Astrocyte (in vitro differentiated cells and primary cell): ENCODE measurements at regions not wholly inside any gene's neighbourhood (a gene's known extent, or its start where the extent isn't known, plus 50 kb on each side); places are given as distances from the start of the nearest gene placed in this dataset.
"Not testable (repeated sequence)": the region's sequence is repeated elsewhere in the genome, so short reads cannot be mapped to it uniquely, and the experiment has no call there.

Experiments
- DNase-seq: peaks from one replicate; pipeline ENCODE4 v3.0.0-alpha.2; 2010; ENCODE audit warnings: low read depth
- FAIRE-seq: peaks from 2 replicates; lab custom pipeline; 2011; peaks lifted over from hg19 to GRCh38; lab: Jason Lieb, UNC
- H2AFZ ChIP-seq: 2 replicates; pipeline ENCODE4 v1.6.0; 2012; ENCODE audit warnings: low read depth, low read length, inconsistent platforms
- H3K27ac ChIP-seq: 2 replicates; pipeline ENCODE4 v1.5.1; 2011; ENCODE audit warnings: low read depth, low read length, inconsistent platforms
- H3K27me3 ChIP-seq: 2 replicates; pipeline ENCODE4 v1.6.0; 2011; ENCODE audit warnings: low read length, inconsistent platforms; ENCODE audit not compliant: insufficient read depth
- H3K36me3 ChIP-seq: 2 replicates; pipeline ENCODE4 v1.5.1; 2011; ENCODE audit warnings: low read length, inconsistent platforms; ENCODE audit not compliant: insufficient read depth
- H3K4me1 ChIP-seq: 2 replicates; pipeline ENCODE4 v1.5.1; 2011; ENCODE audit warnings: low read length, inconsistent platforms; ENCODE audit not compliant: insufficient read depth
- H3K4me2 ChIP-seq: 2 replicates; pipeline ENCODE4 v1.6.0; 2012; ENCODE audit warnings: low read length, inconsistent platforms
- H3K4me3 ChIP-seq: 2 replicates; pipeline ENCODE4 v1.5.1; 2011; ENCODE audit warnings: low read depth, mild to moderate bottlenecking, low read length, inconsistent platforms; ENCODE audit not compliant: insufficient read depth
- H3K79me2 ChIP-seq: 2 replicates; pipeline ENCODE4 v1.6.0; 2012; ENCODE audit warnings: mild to moderate bottlenecking, low read length, inconsistent platforms; ENCODE audit not compliant: insufficient read depth
- H3K9ac ChIP-seq: 2 replicates; pipeline ENCODE4 v1.6.0; 2012; ENCODE audit warnings: mild to moderate bottlenecking, low read length, inconsistent platforms
- H3K9me3 ChIP-seq: 2 replicates; pipeline ENCODE4 v1.5.1; 2012; ENCODE audit warnings: low read depth, mild to moderate bottlenecking, low read length, inconsistent platforms; ENCODE audit not compliant: insufficient read depth
- H4K20me1 ChIP-seq: 2 replicates; pipeline ENCODE4 v1.6.0; 2012; ENCODE audit warnings: low read length, inconsistent platforms; ENCODE audit not compliant: insufficient read depth
- H3K27ac Mint-ChIP-seq: one replicate; pipeline ENCODE4 v1.8.0; 2021; ENCODE audit warnings: mild to moderate bottlenecking, mixed read lengths; ENCODE audit not compliant: unreplicated experiment
- H3K27me3 Mint-ChIP-seq: one replicate; pipeline ENCODE4 v1.8.0; 2021; ENCODE audit warnings: low read depth, mixed read lengths; ENCODE audit not compliant: unreplicated experiment
- H3K36me3 Mint-ChIP-seq: one replicate; pipeline ENCODE4 v1.8.0; 2021; ENCODE audit warnings: low read depth, mixed read lengths; ENCODE audit not compliant: unreplicated experiment
- H3K4me1 Mint-ChIP-seq: one replicate; pipeline ENCODE4 v1.8.0; 2021; ENCODE audit warnings: low read depth, mixed read lengths; ENCODE audit not compliant: unreplicated experiment
- H3K4me3 Mint-ChIP-seq: one replicate; pipeline ENCODE4 v1.8.0; 2021; ENCODE audit warnings: mild to moderate bottlenecking, moderate library complexity, mixed read lengths; ENCODE audit not compliant: unreplicated experiment
- H3K9me3 Mint-ChIP-seq: one replicate; pipeline ENCODE4 v1.8.0; 2021; ENCODE audit warnings: mild to moderate bottlenecking, mixed read lengths; ENCODE audit not compliant: unreplicated experiment
- CTCF ChIP-seq: IDR thresholded peaks from 2 replicates; pipeline ENCODE4 v1.5.1; 2011; ENCODE audit warnings: low read depth, mild to moderate bottlenecking, inconsistent platforms, low read length, moderate library complexity; ENCODE audit not compliant: insufficient read depth
- EZH2 ChIP-seq: IDR thresholded peaks from 2 replicates; pipeline ENCODE4 v1.6.1; 2012; ENCODE audit warnings: mild to moderate bottlenecking, low read length, inconsistent platforms; ENCODE audit not compliant: insufficient read depth

GRCh38 chr12:22821985-22822384 is 197.0 kb downstream of the ETNK1 start:
- H3K27ac ChIP-seq = no peak overlapping the region
- no peak overlapping the region for H3K9ac ChIP-seq
- Mint-ChIP-seq H3K36me3 (no peaks in the 10 kb centered on the region), H3K9me3 (peaks cover 3% of the 10 kb centered on the region), H3K27me3 (no peaks in the 10 kb centered on the region), H3K4me3 (no peak overlapping the region), H3K4me1 (peaks cover 1% of the 10 kb centered on the region), H3K27ac (no peak overlapping the region)
- H3K27me3 ChIP-seq = no peaks in the 10 kb centered on the region
- TF ChIP-seq CTCF (no peak), EZH2 (no peak)
- H2AFZ ChIP-seq = no peak overlapping the region
- peaks cover 5% of the 10 kb centered on the region for H3K9me3 ChIP-seq
- no peaks in the 10 kb centered on the region for H3K4me1 ChIP-seq
- no peak overlapping the region for H3K4me3 ChIP-seq
- DNase-seq (peak; percentile 40), FAIRE-seq (no peak)
- no peaks in the 10 kb centered on the region for H3K36me3 ChIP-seq
- no peaks in the 10 kb centered on the region for H3K79me2 ChIP-seq
- no peak overlapping the region for H3K4me2 ChIP-seq
- H4K20me1 ChIP-seq = no peaks in the 10 kb centered on the region

GRCh38 chr12:22826026-22826425 is 201.1 kb downstream of the ETNK1 start:
- no peaks in the 10 kb centered on the region for H4K20me1 ChIP-seq
- Mint-ChIP-seq H3K36me3 (no peaks in the 10 kb centered on the region), H3K27ac (no peak overlapping the region), H3K9me3 (peaks cover 19% of the 10 kb centered on the region), H3K4me1 (peaks cover 1% of the 10 kb centered on the region), H3K4me3 (no peak overlapping the region), H3K27me3 (no peaks in the 10 kb centered on the region)
- no peak for FAIRE-seq
- no peaks in the 10 kb centered on the region for H3K36me3 ChIP-seq
- no peaks in the 10 kb centered on the region for H3K27me3 ChIP-seq
- H3K79me2 ChIP-seq = no peaks in the 10 kb centered on the region
- no peak overlapping the region for H3K4me2 ChIP-seq
- DNase-seq = no peak
- no peaks in the 10 kb centered on the region for H3K4me1 ChIP-seq
- H3K27ac ChIP-seq = no peak overlapping the region
- no peak overlapping the region for H2AFZ ChIP-seq
- H3K4me3 ChIP-seq = no peak overlapping the region
- H3K9ac ChIP-seq = no peak overlapping the region
- peaks cover 5% of the 10 kb centered on the region for H3K9me3 ChIP-seq
- TF ChIP-seq EZH2 (no peak), CTCF (no peak)

GRCh38 chr12:22826446-22826981 is 201.5 kb downstream of the ETNK1 start:
- peaks cover 20% of the 10 kb centered on the region for H3K9me3 Mint-ChIP-seq
- H3K4me3 ChIP-seq, H3K36me3 Mint-ChIP-seq, H3K4me1 ChIP-seq, H3K27me3 Mint-ChIP-seq, H3K4me1 Mint-ChIP-seq, H2AFZ ChIP-seq, H3K36me3 ChIP-seq, H3K4me2 ChIP-seq, H3K4me3 Mint-ChIP-seq, H4K20me1 ChIP-seq, FAIRE-seq, H3K79me2 ChIP-seq, H3K27ac Mint-ChIP-seq, H3K9ac ChIP-seq, H3K27me3 ChIP-seq, DNase-seq, H3K9me3 ChIP-seq, H3K27ac ChIP-seq: not testable (repeated sequence)
